ENCODE measurements at regions not wholly inside any gene's neighbourhood (a gene's known extent, or its start where the extent isn't known, plus 50 kb on each side); places are given as distances from the start of the nearest gene placed in this dataset.
A peak's percentile ranks its signal among the peaks of the same experiment; 100 is the strongest.

GRCh38 chr1:244197851-244198375 lies 146.8 kb downstream of the ZBTB18 start:
- DNase-seq (ENCODE audit: low spot score), result no peak
- H2BK120ac ChIP-seq (ENCODE audit: low read depth, low read length), result peak overlapping the region; percentile 5
- no peaks in the 10 kb centered on the region for H3K36me3 ChIP-seq (replicated peaks in 1 of 2; ENCODE audit: control insufficient read depth in 2 of 2, insufficient read depth in 2 of 2, low read length in 2 of 2)
- WGBS, 2 donors (ENCODE audit: extremely low coverage in 2 of 2, insufficient read length in 2 of 2, insufficient replicate concordance in 1 of 2), result no CpG with 5 or more reads among the region's 7 CpGs
- peak overlapping the region; percentile 8 for H2AFZ ChIP-seq (ENCODE audit: low read length)
- H3K18ac ChIP-seq (ENCODE audit: low read length), result no peak overlapping the region
- H2BK12ac ChIP-seq (ENCODE audit: low read length), result no peak overlapping the region
- peaks cover 0 to 4% of the 10 kb centered on the region in 2 donors for H3K4me1 ChIP-seq (ENCODE audit: control insufficient read depth in 2 of 2, insufficient read depth in 1 of 2, low read depth in 1 of 2, low read length in 2 of 2)
- no peaks in the 10 kb centered on the region for H3K9me3 ChIP-seq (replicated peaks in 1 of 2; ENCODE audit: control insufficient read depth in 2 of 2, insufficient read depth in 1 of 2, low read depth in 1 of 2, low read length in 2 of 2)
- H3K23ac ChIP-seq (ENCODE audit: low read depth, low read length, poor library complexity), result no peak overlapping the region
- H3K4ac ChIP-seq (ENCODE audit: low read length), result no peak overlapping the region
- no peak overlapping the region for H2BK5ac ChIP-seq (ENCODE audit: low read length)
- no peaks in the 10 kb centered on the region for H3K27me3 ChIP-seq (ENCODE audit: control insufficient read depth in 3 of 3, insufficient read depth in 3 of 3, low read depth in 1 of 3, low read length in 3 of 3)
- no peak overlapping the region for H3K4me2 ChIP-seq (ENCODE audit: insufficient read depth, low read length, poor library complexity, severe bottlenecking)
- no peak overlapping the region for H3K27ac ChIP-seq (replicated peaks; ENCODE audit: low read length)
- H3K4me3 ChIP-seq (ENCODE audit: low read length in 2 of 2), result no peak overlapping the region
- H3K79me1 ChIP-seq (ENCODE audit: low read depth, low read length), result no peaks in the 10 kb centered on the region
- H4K91ac ChIP-seq (ENCODE audit: low read depth, low read length, poor library complexity), result no peak overlapping the region
- H2AK5ac ChIP-seq (ENCODE audit: low read depth, low read length), result no peak overlapping the region
- H3K9ac ChIP-seq (ENCODE audit: low read depth, low read length, poor library complexity), result no peak overlapping the region
- H3K14ac ChIP-seq (ENCODE audit: low read length), result no peak overlapping the region
- H2BK15ac ChIP-seq (ENCODE audit: low read length), result no peak overlapping the region
- H4K8ac ChIP-seq (ENCODE audit: low read depth, low read length), result no peak overlapping the region

DNA sequence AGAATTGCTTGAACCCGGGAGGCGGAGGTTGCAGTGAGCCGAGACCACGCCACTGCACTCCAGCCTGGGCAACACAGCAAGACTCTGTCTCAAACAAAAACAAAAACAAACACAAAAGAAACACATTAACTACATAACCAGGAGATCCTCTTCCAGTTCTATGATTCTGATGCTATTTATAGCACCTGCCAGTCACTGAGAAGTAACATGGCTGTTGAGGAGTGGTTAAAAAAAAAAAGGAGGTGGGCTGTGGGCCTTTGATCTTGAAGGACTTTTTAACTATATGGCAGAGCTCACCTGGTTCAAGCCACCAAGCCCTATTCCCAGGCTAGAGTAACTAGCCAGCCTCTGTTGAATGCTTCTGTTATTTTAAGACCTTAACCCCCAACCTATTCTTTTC lies 148.8 kb downstream of the ZBTB18 start:
- H3K79me1 ChIP-seq (ENCODE audit: low read depth, low read length), result no peaks in the 10 kb centered on the region
- H3K4me2 ChIP-seq (ENCODE audit: insufficient read depth, low read length, poor library complexity, severe bottlenecking), result no peak overlapping the region
- no peak overlapping the region for H4K8ac ChIP-seq (ENCODE audit: low read depth, low read length)
- no peak overlapping the region for H3K4me3 ChIP-seq (ENCODE audit: low read length in 2 of 2)
- peaks cover 0 to 4% of the 10 kb centered on the region in 2 donors for H3K4me1 ChIP-seq (ENCODE audit: control insufficient read depth in 2 of 2, insufficient read depth in 1 of 2, low read depth in 1 of 2, low read length in 2 of 2)
- no peak overlapping the region for H4K91ac ChIP-seq (ENCODE audit: low read depth, low read length, poor library complexity)
- no peaks in the 10 kb centered on the region for H3K36me3 ChIP-seq (replicated peaks in 1 of 2; ENCODE audit: control insufficient read depth in 2 of 2, insufficient read depth in 2 of 2, low read length in 2 of 2)
- H3K14ac ChIP-seq (ENCODE audit: low read length), result no peak overlapping the region
- H3K18ac ChIP-seq (ENCODE audit: low read length), result no peak overlapping the region
- H2BK5ac ChIP-seq (ENCODE audit: low read length), result no peak overlapping the region
- H3K23ac ChIP-seq (ENCODE audit: low read depth, low read length, poor library complexity), result no peak overlapping the region
- no peaks in the 10 kb centered on the region for H3K27me3 ChIP-seq (ENCODE audit: control insufficient read depth in 3 of 3, insufficient read depth in 3 of 3, low read depth in 1 of 3, low read length in 3 of 3)
- H3K9me3 ChIP-seq (replicated peaks in 1 of 2; ENCODE audit: control insufficient read depth in 2 of 2, insufficient read depth in 1 of 2, low read depth in 1 of 2, low read length in 2 of 2), result no peaks in the 10 kb centered on the region
- H3K27ac ChIP-seq (replicated peaks; ENCODE audit: low read length), result no peak overlapping the region
- H2AFZ ChIP-seq (ENCODE audit: low read length), result no peak overlapping the region
- no peak overlapping the region for H2BK15ac ChIP-seq (ENCODE audit: low read length)
- H3K4ac ChIP-seq (ENCODE audit: low read length), result no peak overlapping the region
- DNase-seq (ENCODE audit: low spot score), result no peak
- H2AK5ac ChIP-seq (ENCODE audit: low read depth, low read length), result no peak overlapping the region
- no peak overlapping the region for H2BK120ac ChIP-seq (ENCODE audit: low read depth, low read length)
- H3K9ac ChIP-seq (ENCODE audit: low read depth, low read length, poor library complexity), result no peak overlapping the region
- H2BK12ac ChIP-seq (ENCODE audit: low read length), result no peak overlapping the region
- no CpG with 5 or more reads among the region's 4 CpGs for WGBS, 2 donors (ENCODE audit: extremely low coverage in 2 of 2, insufficient read length in 2 of 2, insufficient replicate concordance in 1 of 2)

DNA sequence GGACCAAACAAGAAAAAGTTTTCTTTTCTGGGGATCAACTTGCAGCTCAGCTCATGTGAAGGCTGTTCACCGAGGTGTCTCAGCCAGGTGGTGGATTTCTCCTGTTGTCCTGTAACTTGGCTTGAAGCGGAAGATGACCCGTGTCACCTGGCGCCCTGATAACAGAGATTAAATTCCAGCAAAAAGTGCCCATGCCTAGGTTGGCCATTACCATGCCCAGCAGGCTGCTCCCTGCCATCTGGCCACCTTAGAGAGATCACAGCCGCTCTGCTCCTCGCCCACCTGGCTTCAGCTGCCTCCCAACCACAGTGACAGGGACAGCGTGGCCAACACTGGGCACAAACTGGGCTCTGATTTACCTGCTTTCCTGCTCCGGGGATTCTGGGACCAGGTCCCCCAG lies 149.5 kb downstream of the ZBTB18 start:
- Histone ChIP-seq H3K27ac (replicated peaks; ENCODE audit: low read length) (no peak overlapping the region), H2BK5ac (ENCODE audit: low read length) (no peak overlapping the region), H3K9ac (ENCODE audit: low read depth, low read length, poor library complexity) (no peak overlapping the region), H4K8ac (ENCODE audit: low read depth, low read length) (no peak overlapping the region), H3K14ac (ENCODE audit: low read length) (no peak overlapping the region), H2AFZ (ENCODE audit: low read length) (no peak overlapping the region), H3K4me3 (ENCODE audit: low read length in 2 of 2) (no peak overlapping the region), H2BK15ac (ENCODE audit: low read length) (no peak overlapping the region), H3K27me3 (ENCODE audit: control insufficient read depth in 3 of 3, insufficient read depth in 3 of 3, low read depth in 1 of 3, low read length in 3 of 3) (no peaks in the 10 kb centered on the region), H2AK5ac (ENCODE audit: low read depth, low read length) (no peak overlapping the region), H3K36me3 (replicated peaks in 1 of 2; ENCODE audit: control insufficient read depth in 2 of 2, insufficient read depth in 2 of 2, low read length in 2 of 2) (no peaks in the 10 kb centered on the region), H3K23ac (ENCODE audit: low read depth, low read length, poor library complexity) (no peak overlapping the region), H3K4me2 (ENCODE audit: insufficient read depth, low read length, poor library complexity, severe bottlenecking) (no peak overlapping the region), H3K4ac (ENCODE audit: low read length) (no peak overlapping the region), H2BK12ac (ENCODE audit: low read length) (no peak overlapping the region), H3K79me1 (ENCODE audit: low read depth, low read length) (no peaks in the 10 kb centered on the region), H3K9me3 (replicated peaks in 1 of 2; ENCODE audit: control insufficient read depth in 2 of 2, insufficient read depth in 1 of 2, low read depth in 1 of 2, low read length in 2 of 2) (no peaks in the 10 kb centered on the region), H4K91ac (ENCODE audit: low read depth, low read length, poor library complexity) (no peak overlapping the region), H3K4me1 (ENCODE audit: control insufficient read depth in 2 of 2, insufficient read depth in 1 of 2, low read depth in 1 of 2, low read length in 2 of 2) (peaks cover 0 to 4% of the 10 kb centered on the region in 2 donors), H3K18ac (ENCODE audit: low read length) (no peak overlapping the region), H2BK120ac (ENCODE audit: low read depth, low read length) (no peak overlapping the region)
- DNase-seq (ENCODE audit: low spot score), result no peak
- WGBS, 2 donors (ENCODE audit: extremely low coverage in 2 of 2, insufficient read length in 2 of 2, insufficient replicate concordance in 1 of 2), result no CpG with 5 or more reads among the region's 8 CpGs

DNA sequence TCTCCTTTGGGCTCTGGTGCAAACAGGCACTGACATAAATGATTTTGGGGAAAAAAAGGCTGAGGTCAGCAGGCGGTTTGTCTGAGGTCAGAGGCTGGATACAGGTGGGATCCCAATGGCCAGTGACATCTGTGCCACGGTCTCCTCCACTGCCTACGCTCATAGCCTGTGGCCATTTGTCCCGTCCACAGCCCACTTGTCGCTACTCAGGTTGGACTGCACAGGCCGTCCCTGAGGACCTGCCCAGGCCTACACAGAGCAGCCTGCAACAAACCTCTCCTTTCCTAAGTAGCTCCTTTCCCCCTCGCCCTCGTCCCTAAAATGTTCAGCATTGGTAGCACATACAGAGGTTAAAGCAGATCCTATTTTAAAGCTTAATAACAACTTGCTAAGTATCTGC lies 150.7 kb downstream of the ZBTB18 start:
- WGBS, 2 donors (ENCODE audit: extremely low coverage in 2 of 2, insufficient read length in 2 of 2, insufficient replicate concordance in 1 of 2), result no CpG with 5 or more reads among the region's 8 CpGs
- H3K9me3 ChIP-seq (replicated peaks in 1 of 2; ENCODE audit: control insufficient read depth in 2 of 2, insufficient read depth in 1 of 2, low read depth in 1 of 2, low read length in 2 of 2), result no peaks in the 10 kb centered on the region

More for the DNA sequence above, 150.7 kb downstream of the ZBTB18 start:
- no peak overlapping the region for H3K23ac ChIP-seq (ENCODE audit: low read depth, low read length, poor library complexity)
- H3K18ac ChIP-seq (ENCODE audit: low read length), result no peak overlapping the region
- H3K4me1 ChIP-seq (ENCODE audit: control insufficient read depth in 2 of 2, insufficient read depth in 1 of 2, low read depth in 1 of 2, low read length in 2 of 2), result peaks cover 0 to 4% of the 10 kb centered on the region in 2 donors
- DNase-seq (ENCODE audit: low spot score), result no peak
- no peak overlapping the region for H3K4me3 ChIP-seq (ENCODE audit: low read length in 2 of 2)
- H3K36me3 ChIP-seq (replicated peaks in 1 of 2; ENCODE audit: control insufficient read depth in 2 of 2, insufficient read depth in 2 of 2, low read length in 2 of 2), result no peaks in the 10 kb centered on the region
- H3K79me1 ChIP-seq (ENCODE audit: low read depth, low read length), result no peaks in the 10 kb centered on the region
- H3K27me3 ChIP-seq (ENCODE audit: control insufficient read depth in 3 of 3, insufficient read depth in 3 of 3, low read depth in 1 of 3, low read length in 3 of 3), result no peaks in the 10 kb centered on the region
- H2AK5ac ChIP-seq (ENCODE audit: low read depth, low read length), result no peak overlapping the region
- H3K27ac ChIP-seq (replicated peaks; ENCODE audit: low read length), result no peak overlapping the region
- no peak overlapping the region for H3K14ac ChIP-seq (ENCODE audit: low read length)
- no peak overlapping the region for H2BK15ac ChIP-seq (ENCODE audit: low read length)
- H2BK5ac ChIP-seq (ENCODE audit: low read length), result no peak overlapping the region
- H3K4ac ChIP-seq (ENCODE audit: low read length), result no peak overlapping the region
- H3K9ac ChIP-seq (ENCODE audit: low read depth, low read length, poor library complexity), result no peak overlapping the region
- H3K4me2 ChIP-seq (ENCODE audit: insufficient read depth, low read length, poor library complexity, severe bottlenecking), result no peak overlapping the region
- no peak overlapping the region for H4K8ac ChIP-seq (ENCODE audit: low read depth, low read length)
- H2AFZ ChIP-seq (ENCODE audit: low read length), result no peak overlapping the region
- H4K91ac ChIP-seq (ENCODE audit: low read depth, low read length, poor library complexity), result no peak overlapping the region
- H2BK120ac ChIP-seq (ENCODE audit: low read depth, low read length), result no peak overlapping the region
- H2BK12ac ChIP-seq (ENCODE audit: low read length), result peak overlapping the region; percentile 46
